Stimulated activated naive CD8-positive, alpha-beta T cell treated with anti-CD3 and anti-CD28 coated beads, Interleukin-15, amount 100 ng/mL, for 72 hours (primary cell): ENCODE measurements at regions not wholly inside any gene's neighbourhood (a gene's known extent, or its start where the extent isn't known, plus 50 kb on each side); places are given as distances from the start of the nearest gene placed in this dataset.
"Not testable (repeated sequence)": the region's sequence is repeated elsewhere in the genome, so short reads cannot be mapped to it uniquely, and the experiment has no call there.

Source experiments
- ATAC-seq: fragments of 150-1000 bp; cut with Tn5 transposase; 2 replicates; pipeline ENCODE4 v1.10.0; 2021; ENCODE audit warnings: mild to moderate bottlenecking, moderate library complexity
- DNase-seq, 2 donors: peaks; one replicate each; pipeline ENCODE4 v3.0.0; 2021 to 2022
- H3K27ac Mint-ChIP-seq, 2 donors: one replicate each; pipeline ENCODE4 v1.8.0; 2022; ENCODE audit warnings: mild to moderate bottlenecking in 2 of 2, mixed read lengths in 2 of 2, moderate library complexity in 2 of 2
- H3K27me3 Mint-ChIP-seq: one replicate; pipeline ENCODE4 v1.8.0; 2022; ENCODE audit warnings: mixed read lengths
- H3K4me1 Mint-ChIP-seq: one replicate; pipeline ENCODE4 v1.8.0; 2022; ENCODE audit warnings: mild to moderate bottlenecking, mixed read lengths
- H3K4me3 Mint-ChIP-seq, 2 donors: one replicate each; pipeline ENCODE4 v1.8.0; 2022; ENCODE audit warnings: mild to moderate bottlenecking in 2 of 2, mixed read lengths in 2 of 2, moderate library complexity in 1 of 2
- H3K9me3 Mint-ChIP-seq, 2 donors: one replicate each; pipeline ENCODE4 v1.8.0; 2022; ENCODE audit warnings: mixed read lengths in 2 of 2

DNA sequence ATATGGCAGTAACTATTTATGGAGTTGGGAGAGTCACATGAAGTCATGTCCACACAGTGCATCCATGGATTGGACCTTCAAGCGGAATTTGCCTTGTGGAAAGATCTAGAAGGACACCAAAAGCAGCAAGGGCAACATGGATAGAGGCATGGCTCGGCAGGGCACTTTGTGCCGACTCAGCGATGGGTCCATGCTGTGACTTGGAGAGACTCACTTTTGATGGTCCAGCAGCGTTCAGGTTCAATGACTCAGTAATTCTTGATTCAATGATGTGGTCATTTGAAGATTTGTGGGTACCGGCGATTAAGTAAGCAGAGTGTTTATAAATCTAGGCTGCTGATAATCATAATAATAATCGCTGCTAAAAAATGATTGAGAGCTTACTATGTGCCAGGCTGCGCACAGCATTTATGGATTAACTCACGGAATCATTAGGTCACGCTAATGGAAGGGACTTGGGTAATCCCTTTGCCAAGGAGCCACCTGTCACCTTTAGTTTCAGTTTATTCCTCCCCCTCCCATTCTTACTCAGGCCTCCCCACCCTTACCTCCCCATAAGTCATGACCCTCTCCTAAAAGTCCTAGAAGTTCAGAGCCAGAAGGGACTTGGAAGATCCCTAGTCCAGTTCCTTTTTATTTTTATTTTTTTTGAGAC is 127.5 kb upstream of the CRHR1 start:
- no peak for DNase-seq
- Mint-ChIP-seq H3K27ac (no peak overlapping the region), H3K9me3 (no peaks in the 10 kb centered on the region), H3K4me1 (no peaks in the 10 kb centered on the region), H3K4me3 (no peak overlapping the region), H3K27me3 (peaks cover 26% of the 10 kb centered on the region)
- no peak for ATAC-seq

DNA sequence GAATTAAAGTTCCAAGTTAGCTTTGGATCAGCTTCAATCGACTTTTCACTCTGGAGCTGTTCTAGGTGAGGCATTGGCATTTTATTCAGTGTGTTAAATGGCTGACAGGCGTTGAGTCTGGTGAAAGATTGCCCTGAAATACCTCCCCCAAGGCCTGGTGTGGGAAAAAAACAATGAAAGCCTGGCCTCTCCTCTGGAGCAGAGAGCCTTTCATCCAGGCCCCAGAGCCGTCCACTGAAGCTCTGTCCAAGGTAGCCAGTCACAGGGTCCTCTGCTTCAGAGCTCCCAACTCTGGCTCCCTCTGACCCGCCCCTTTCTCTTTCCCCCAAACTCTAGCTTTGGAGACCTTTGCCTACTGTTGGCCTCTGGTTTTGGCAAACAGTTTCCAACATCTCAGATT is 123.6 kb upstream of the CRHR1 start:
- no peaks in the 10 kb centered on the region for H3K4me1 Mint-ChIP-seq
- ATAC-seq, result no peak
- H3K27ac Mint-ChIP-seq, result no peak overlapping the region
- DNase-seq, result no peak
- no peaks in the 10 kb centered on the region for H3K9me3 Mint-ChIP-seq
- no peak overlapping the region for H3K4me3 Mint-ChIP-seq
- H3K27me3 Mint-ChIP-seq, result peaks cover 28% of the 10 kb centered on the region

DNA sequence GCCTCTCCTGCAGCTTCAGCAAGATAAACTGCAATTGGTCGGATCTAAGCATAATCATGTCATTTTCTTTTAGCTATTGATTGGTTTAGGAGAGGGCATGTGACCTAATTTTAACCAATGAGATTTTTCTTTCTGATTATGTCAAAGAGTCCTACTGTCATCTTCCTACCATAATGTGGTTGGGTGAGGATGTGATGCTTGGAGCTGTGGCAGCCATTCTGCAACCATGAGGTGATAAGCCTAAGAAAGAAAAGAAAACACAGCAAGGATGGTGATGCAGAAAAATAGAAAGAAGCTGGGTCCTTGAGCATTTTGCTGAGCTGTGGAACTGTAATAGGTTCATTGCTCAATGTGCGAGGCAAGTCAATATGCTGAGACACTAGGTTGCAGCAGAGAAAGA is 121.7 kb upstream of the CRHR1 start:
- ATAC-seq (no peak), DNase-seq (no peak)
- Mint-ChIP-seq H3K4me1 (no peaks in the 10 kb centered on the region), H3K9me3 (no peaks in the 10 kb centered on the region), H3K4me3 (no peak overlapping the region), H3K27me3 (peaks cover 28% of the 10 kb centered on the region), H3K27ac (no peak overlapping the region)

DNA sequence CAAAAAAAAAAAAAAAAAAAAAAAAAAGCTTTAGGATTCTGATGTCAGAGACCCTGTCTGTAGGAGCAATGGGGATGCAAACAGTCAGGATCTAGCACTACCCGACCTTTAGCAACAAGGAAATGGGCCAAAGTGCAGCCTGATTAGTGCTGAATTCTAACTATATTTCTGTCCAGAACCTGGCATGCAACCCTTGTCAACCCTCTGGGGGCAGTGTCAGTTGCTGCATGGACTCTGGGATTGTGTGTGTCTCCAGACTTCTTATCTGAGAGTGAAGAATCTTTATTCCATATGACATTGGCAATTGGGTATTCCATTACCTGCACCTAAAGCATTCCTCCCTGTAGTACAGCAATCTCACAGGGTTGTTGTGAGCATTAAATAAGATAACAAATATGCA is 120.3 kb upstream of the CRHR1 start:
- no peaks in the 10 kb centered on the region for H3K4me1 Mint-ChIP-seq
- H3K9me3 Mint-ChIP-seq, result no peaks in the 10 kb centered on the region
- H3K27me3 Mint-ChIP-seq, result peaks cover 18% of the 10 kb centered on the region
- no peak overlapping the region for H3K27ac Mint-ChIP-seq
- DNase-seq (no peak), ATAC-seq (no peak)
- no peak overlapping the region for H3K4me3 Mint-ChIP-seq

DNA sequence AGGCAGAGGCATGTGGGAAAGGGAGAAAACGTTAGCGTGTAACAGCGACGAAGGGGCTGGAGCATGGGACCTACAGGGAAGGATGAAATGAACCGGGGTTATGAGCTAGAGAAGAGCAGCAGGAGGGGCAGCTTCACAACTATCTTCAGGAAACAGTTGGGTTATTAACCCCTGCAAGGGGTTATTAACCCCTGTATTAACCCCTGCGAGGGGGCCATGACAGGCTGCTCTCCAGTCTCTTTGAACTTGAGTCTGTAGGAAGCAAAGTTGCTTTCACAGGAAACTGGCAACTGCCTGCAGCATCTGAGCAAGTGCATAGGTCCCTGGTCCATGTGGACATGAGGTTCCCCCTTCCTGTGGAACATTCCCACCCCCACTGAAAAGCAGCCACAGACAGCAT is 119.2 kb upstream of the CRHR1 start:
- ATAC-seq, result no peak
- no peak for DNase-seq
- Mint-ChIP-seq H3K9me3 (no peaks in the 10 kb centered on the region), H3K4me3 (no peak overlapping the region), H3K27ac (no peak overlapping the region), H3K4me1 (no peaks in the 10 kb centered on the region), H3K27me3 (peaks cover 18% of the 10 kb centered on the region)

DNA sequence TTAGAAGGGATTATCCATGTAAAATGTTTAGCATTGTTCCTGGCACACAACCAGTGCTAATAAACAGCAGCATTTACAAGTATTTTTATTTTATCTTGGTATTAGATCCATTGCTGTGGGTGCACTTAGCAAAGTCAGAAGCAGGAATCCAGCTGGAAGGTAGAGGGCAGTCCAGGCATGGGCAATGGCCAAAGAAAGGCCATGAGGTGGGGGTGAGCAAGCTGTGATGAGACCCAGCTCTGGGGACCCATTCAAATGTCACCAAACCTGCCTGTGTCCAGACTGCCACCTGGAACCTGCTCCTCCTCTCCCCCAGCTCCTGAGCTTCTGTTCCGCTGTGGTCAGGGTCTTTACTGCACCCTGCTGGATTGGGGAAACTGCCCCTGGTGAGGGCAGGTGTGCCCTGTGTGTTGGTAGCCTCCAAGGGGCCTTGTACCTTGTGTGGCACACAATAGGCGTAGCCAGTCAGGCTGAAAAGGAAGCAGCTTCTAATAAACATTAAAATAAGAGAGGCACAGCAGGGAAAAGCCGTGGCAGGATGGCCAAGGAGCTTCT is 118.0 kb upstream of the CRHR1 start:
- ATAC-seq, result no peak

DNA sequence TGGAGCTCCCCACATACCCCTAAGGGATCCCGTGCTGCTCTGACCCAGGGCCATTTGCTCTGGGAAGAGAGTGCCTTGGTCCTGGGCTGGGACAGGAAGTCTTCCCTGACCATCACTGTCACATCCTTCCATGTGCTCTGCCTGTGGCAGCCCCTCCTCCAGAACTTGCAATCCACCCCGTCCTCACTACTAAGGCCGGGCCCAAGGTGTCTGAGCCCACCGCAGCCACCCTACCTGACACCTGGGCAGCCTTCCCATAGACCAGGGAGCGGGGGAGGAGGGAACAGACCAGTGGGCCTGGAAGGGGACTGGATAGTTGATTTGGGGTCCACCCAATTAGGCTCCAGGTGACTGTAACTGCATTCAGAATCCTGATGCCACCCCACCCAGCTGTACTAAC is 117.5 kb upstream of the CRHR1 start:
- H3K27ac Mint-ChIP-seq, result no peak overlapping the region

More for the DNA sequence above, 118.0 kb upstream of the CRHR1 start:
- Mint-ChIP-seq H3K9me3 (no peaks in the 10 kb centered on the region), H3K27ac (no peak overlapping the region), H3K27me3 (peaks cover 7% of the 10 kb centered on the region), H3K4me3 (no peak overlapping the region), H3K4me1 (no peaks in the 10 kb centered on the region)
- no peak for DNase-seq

DNA sequence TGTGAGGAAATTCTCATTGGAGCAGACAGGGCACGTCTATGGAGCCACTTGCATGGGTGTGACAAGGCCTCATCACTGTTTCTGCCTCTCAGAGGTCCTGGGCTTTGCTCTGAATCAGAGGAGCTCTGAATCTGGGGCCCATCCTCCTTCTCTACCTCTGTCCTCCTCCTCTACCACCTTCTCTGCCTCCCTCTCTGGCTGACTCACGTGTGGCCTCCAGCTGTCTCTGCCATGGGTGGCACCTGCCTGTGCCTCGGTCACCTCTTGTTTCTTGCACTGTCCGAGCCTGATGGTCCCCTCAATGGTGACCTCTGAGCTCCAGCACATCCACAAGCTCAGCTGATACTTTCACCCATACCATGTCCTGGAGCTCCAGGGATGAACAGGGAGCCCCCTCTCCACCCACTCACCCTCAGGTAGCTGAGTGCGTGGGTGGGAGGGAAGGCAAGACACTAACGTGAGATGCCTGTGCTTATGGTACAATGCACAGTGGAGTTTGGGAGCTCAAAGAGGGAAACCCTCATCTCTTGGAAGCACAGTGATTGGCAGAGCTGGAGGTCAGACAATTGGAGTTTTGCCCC is 116.4 kb upstream of the CRHR1 start:
- ATAC-seq, result no peak
- H3K27me3 Mint-ChIP-seq, result no peaks in the 10 kb centered on the region
- no peaks in the 10 kb centered on the region for H3K4me1 Mint-ChIP-seq

More for the DNA sequence above, 117.5 kb upstream of the CRHR1 start:
- no peak overlapping the region for H3K4me3 Mint-ChIP-seq
- DNase-seq, result no peak
- ATAC-seq, result no peak
- peaks cover 2% of the 10 kb centered on the region for H3K27me3 Mint-ChIP-seq
- no peaks in the 10 kb centered on the region for H3K9me3 Mint-ChIP-seq
- H3K4me1 Mint-ChIP-seq, result no peaks in the 10 kb centered on the region

DNA sequence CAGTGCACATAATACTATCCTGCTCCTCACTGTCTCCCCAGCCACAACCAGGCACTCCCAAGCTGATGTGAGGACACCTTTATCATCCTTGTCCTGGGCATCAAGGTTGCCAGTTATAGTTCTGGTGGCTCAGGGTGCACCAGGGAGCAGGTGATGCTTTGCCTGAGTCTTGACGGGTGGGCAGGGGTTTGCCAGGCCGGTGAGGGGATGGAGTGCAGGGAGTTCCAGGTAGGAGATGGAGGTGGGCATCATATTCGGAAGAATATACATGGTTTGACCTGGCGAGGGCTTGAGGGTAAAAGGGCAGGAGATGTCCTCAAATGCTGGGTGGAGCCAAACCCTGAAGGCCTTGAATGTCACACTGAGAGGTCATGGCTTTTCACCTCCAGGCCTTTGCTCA is 115.8 kb upstream of the CRHR1 start:
- no peak for DNase-seq
- Mint-ChIP-seq H3K27ac (no peak overlapping the region), H3K27me3 (no peaks in the 10 kb centered on the region), H3K4me3 (no peak overlapping the region), H3K4me1 (no peaks in the 10 kb centered on the region), H3K9me3 (no peaks in the 10 kb centered on the region)
- ATAC-seq, result no peak

More for the DNA sequence above, 116.4 kb upstream of the CRHR1 start:
- no peak overlapping the region for H3K4me3 Mint-ChIP-seq
- no peaks in the 10 kb centered on the region for H3K9me3 Mint-ChIP-seq
- DNase-seq, result no peak
- H3K27ac Mint-ChIP-seq, result no peak overlapping the region

DNA sequence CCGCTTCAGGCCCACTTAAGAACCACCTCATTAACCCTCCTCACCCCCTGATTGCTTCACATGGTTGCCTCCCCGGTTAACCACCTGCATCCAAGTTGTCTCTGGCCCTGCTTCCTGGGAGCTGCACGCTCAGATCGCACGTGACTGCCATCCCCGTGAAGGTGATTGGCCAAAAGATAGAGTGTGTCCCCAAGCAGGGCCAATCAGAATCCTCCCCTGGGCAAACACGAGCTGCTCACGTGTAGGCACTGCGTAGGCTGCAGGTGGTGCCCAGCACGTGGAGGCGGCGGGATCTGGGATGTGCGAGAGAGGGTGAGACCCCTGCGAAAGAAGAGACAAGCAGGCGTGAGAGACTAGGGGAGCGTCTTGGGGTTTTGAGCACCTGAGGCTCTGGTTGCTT is 111.8 kb upstream of the CRHR1 start:
- DNase-seq (no peak), ATAC-seq (no peak)
- Mint-ChIP-seq H3K27me3 (peaks cover 8% of the 10 kb centered on the region), H3K27ac (no peak overlapping the region), H3K4me3 (no peak overlapping the region), H3K9me3 (no peaks in the 10 kb centered on the region), H3K4me1 (no peaks in the 10 kb centered on the region)

DNA sequence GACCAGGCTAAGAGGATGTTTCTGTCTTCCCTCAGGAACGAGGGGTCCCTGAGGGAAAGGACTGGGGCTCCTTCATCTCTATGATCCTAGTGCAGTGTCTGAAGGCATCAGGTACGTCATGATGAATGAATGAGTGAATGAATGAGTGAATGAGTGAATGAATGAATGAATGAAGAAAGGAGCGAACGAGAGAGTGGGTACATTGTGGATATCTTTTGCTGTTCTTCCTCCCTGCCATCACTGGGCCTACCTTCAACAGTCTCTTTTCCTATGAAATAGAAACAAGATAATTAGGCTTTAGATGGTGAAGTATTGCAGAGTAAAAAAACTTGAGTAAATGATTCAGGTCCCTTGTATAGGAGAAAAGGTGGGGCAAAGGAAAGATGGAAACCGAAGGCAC is 111.3 kb upstream of the CRHR1 start:
- Mint-ChIP-seq H3K27me3 (peaks cover 8% of the 10 kb centered on the region), H3K4me1 (no peaks in the 10 kb centered on the region), H3K27ac (no peak overlapping the region), H3K4me3 (no peak overlapping the region), H3K9me3 (no peaks in the 10 kb centered on the region)
- no peak for ATAC-seq
- DNase-seq, result no peak

DNA sequence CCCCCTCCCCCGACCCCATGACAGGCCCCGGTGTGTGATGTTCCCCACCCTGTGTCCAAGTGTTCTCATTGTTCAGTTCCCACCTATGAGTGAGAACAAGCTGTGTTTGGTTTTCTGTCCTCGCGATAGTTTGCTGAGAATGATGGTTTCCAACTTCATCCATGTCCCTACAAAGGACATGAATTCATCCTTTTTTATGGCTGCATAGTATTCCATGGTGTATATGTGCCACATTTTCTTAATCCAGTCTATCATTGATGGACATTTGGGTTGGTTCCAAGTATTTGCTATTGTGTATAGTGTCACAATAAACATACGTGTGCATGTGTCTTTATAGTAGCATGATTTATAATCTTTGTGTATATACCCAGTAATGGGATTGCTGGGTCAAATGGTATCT is 110.4 kb upstream of the CRHR1 start:
- H3K4me3 Mint-ChIP-seq, H3K27ac Mint-ChIP-seq, ATAC-seq, DNase-seq, H3K4me1 Mint-ChIP-seq, H3K9me3 Mint-ChIP-seq, H3K27me3 Mint-ChIP-seq: not testable (repeated sequence)

DNA sequence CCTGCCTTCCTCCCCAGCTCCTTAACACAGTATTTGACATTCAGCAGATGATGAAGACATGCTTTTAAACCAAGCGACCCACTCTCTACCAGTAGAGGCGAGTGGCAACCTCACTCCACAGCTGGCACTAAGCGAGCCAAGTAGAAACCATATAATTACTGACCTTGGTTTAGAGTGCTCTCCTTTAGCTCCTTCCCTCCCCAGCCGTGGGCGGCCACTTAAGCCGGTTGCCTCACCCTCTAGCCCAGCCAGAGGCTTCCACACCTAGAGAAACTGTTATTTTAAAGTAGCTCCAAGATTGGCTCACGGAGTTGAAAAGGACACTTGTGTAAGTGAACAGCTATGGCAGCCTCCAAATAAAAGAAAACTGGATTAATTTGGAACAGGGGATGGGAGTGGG is 109.1 kb upstream of the CRHR1 start:
- DNase-seq (no peak), ATAC-seq (no peak)
- peaks cover 8% of the 10 kb centered on the region for H3K27me3 Mint-ChIP-seq
- no peaks in the 10 kb centered on the region for H3K9me3 Mint-ChIP-seq
- peak overlapping the region in 1 of 2 donors; percentile 81 for H3K27ac Mint-ChIP-seq
- H3K4me1 Mint-ChIP-seq, result no peaks in the 10 kb centered on the region
- no peak overlapping the region for H3K4me3 Mint-ChIP-seq

DNA sequence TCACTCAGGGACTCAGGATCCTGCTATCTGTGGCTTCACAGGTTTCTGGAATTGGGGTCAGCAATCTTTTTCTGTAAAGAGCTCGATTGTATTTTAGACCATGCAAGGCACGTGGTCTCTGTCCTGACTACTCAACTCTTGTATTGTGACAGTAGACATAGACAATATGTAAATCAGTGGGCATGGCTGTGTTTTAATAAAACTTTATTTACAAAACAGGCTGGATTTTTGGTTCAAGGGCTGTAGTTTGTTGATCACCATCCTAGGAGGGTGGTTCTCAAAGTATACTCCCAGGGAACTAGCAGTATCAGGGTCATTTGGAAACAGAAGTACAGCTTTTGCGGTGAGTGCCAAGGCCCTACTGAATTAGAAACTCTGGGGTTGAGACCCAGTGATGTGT is 108.2 kb upstream of the CRHR1 start:
- Mint-ChIP-seq H3K4me1 (no peaks in the 10 kb centered on the region), H3K9me3 (no peaks in the 10 kb centered on the region), H3K27ac (no peak overlapping the region), H3K27me3 (peaks cover 9% of the 10 kb centered on the region), H3K4me3 (no peak overlapping the region)
- DNase-seq (no peak), ATAC-seq (no peak)

DNA sequence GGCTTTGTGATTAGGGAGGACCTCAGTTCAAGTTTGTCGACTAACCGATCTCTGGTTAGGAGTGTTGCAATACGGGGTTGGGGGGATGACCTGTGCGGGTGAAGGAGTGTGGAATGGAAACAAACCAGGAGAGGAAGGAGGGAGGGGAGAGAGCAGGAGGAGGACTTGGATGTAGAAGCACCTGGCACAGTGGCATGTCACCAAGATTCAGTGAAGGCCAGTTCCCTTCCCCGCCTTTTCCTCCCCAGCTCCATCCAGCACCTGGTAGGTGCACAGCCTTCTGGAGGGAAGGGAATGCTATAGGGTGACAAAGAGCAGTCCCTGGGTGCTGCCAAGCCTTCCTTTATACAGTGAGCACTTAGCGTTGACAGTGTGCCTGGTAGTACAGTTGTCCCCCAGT is 107.4 kb upstream of the CRHR1 start:
- no peak overlapping the region for H3K27ac Mint-ChIP-seq
- peaks cover 17% of the 10 kb centered on the region for H3K27me3 Mint-ChIP-seq
- H3K4me3 Mint-ChIP-seq, result no peak overlapping the region
- ATAC-seq (no peak), DNase-seq (no peak)
- no peaks in the 10 kb centered on the region for H3K9me3 Mint-ChIP-seq
- H3K4me1 Mint-ChIP-seq, result no peaks in the 10 kb centered on the region

DNA sequence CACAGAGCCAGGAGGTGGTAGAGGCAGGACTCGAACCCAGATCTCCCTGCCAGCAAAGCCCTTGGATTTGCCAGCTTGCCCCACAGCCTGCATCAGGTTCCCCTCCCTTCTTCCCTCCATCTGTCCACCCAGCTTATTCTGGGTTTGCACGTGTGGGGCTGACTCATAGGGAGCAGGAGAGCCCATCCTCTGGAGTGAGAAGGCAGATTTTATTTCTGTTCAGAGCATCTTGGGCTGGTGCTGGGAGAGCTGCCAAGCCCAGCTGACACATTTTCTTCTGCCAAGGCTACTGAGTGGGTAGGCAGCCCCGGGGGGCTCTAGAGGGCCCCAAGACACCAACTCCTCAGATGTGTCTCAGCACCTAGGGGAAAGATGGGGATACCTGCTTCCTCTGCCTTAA is 106.3 kb upstream of the CRHR1 start:
- no peak overlapping the region for H3K27ac Mint-ChIP-seq
- ATAC-seq (no peak), DNase-seq (no peak)
- H3K4me3 Mint-ChIP-seq, result no peak overlapping the region
- peaks cover 26% of the 10 kb centered on the region for H3K27me3 Mint-ChIP-seq
- H3K9me3 Mint-ChIP-seq, result no peaks in the 10 kb centered on the region
- no peaks in the 10 kb centered on the region for H3K4me1 Mint-ChIP-seq

DNA sequence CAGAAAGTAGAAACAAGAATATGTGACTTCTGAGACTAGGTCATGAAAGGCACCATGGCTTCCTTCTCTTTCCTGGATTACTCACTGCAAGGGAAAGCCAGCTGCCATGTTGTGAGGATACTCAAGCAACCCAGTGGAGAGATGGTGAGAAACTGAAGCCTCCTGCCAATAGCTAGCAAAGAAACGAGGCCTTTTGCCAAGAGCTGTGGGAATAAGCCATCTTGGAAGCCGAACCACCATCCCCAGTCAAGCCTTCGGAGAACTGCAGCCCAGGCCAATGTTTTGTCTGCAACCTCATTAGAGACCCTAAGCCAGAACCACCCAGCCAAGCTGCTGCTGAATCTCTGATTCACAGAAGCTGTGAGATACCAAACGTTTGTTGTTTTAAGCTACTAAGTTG is 104.7 kb upstream of the CRHR1 start:
- H3K4me3 Mint-ChIP-seq, result no peak overlapping the region
- peaks cover 26% of the 10 kb centered on the region for H3K27me3 Mint-ChIP-seq
- no peaks in the 10 kb centered on the region for H3K4me1 Mint-ChIP-seq
- no peak overlapping the region for H3K27ac Mint-ChIP-seq
- DNase-seq, result no peak
- no peaks in the 10 kb centered on the region for H3K9me3 Mint-ChIP-seq
- no peak for ATAC-seq
